Activated T-cell treated with anti-CD3 and anti-CD28 coated beads, Interleukin-2, amount 50 U/mL, for 48 hours (primary cell): ENCODE measurements at regions not wholly inside any gene's neighbourhood (a gene's known extent, or its start where the extent isn't known, plus 50 kb on each side); places are given as distances from the start of the nearest gene placed in this dataset.
"Not testable (repeated sequence)": the region's sequence is repeated elsewhere in the genome, so short reads cannot be mapped to it uniquely, and the experiment has no call there.

Source experiments
- DNase-seq, 2 experiments: peaks; one replicate each; pipeline ENCODE4 v3.0.0-alpha.2; 2020

DNA sequence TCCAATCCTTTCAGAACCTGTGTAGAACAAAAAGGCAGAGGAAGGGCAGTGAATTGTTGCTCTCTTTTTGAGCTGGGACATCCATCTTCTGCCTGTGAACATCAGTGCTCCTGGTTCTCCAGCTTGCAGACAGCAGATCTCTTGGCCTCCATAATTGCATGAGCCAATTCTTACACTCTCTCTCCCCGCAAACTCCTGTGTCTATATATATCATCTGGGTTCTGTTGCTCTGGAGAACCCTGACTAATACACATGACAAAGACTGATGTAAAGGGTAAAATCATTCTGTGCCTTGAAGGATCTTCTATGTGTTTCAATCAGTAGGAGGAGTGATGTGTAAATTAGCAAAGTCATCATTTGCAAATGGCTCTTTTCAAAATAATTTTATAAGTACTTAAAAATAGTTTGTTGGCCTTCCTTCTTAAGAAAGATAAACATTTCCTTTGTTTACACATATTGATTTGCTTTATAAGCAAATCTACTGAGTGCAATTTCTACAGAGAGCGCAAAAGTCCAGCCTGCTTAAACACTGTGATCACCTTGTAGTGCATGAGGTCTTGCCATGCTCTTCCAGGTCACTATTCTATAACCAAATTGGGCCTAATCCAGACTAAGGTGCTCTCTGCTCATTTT, 154.9 kb upstream of the ANKRD28 start:
- no peak for DNase-seq

DNA sequence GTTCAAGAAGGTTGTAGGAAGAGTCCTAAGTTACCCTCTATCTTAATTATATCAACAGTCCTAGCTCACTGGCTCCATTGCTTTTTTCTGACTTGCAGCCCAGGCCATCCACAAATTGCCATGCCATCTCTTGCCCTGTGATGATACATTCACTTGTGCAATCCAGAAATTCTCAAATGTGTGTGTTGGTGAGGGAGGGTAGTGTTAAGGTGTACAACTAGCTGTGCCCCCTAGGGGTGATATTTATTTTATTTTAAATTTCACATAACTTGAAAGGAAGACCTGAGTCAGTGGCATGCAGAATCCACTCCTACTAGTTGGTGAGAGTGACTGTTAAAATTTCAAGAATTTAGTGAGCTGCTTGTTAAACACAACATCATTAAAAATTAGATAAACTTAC, 156.1 kb upstream of the ANKRD28 start:
- no peak for DNase-seq

DNA sequence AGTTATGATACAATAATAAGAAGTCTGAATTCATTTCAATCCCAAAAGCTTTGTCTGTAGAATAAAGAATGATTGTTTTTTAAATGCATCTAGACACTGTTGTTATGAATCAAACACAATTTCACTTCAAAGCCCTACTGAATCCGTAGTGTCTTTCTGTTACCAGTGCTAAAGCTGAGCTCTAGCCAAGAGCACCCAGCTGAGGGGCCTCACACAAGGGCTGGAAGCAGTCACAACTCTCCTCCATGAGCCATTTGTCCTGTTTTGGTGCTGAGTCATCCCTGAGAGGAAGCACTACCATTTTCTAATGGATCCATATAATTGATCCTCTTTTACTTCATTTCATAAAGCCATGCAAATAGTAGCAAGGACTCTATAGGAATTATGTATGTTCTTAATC, 158.2 kb upstream of the ANKRD28 start:
- DNase-seq, result no peak

DNA sequence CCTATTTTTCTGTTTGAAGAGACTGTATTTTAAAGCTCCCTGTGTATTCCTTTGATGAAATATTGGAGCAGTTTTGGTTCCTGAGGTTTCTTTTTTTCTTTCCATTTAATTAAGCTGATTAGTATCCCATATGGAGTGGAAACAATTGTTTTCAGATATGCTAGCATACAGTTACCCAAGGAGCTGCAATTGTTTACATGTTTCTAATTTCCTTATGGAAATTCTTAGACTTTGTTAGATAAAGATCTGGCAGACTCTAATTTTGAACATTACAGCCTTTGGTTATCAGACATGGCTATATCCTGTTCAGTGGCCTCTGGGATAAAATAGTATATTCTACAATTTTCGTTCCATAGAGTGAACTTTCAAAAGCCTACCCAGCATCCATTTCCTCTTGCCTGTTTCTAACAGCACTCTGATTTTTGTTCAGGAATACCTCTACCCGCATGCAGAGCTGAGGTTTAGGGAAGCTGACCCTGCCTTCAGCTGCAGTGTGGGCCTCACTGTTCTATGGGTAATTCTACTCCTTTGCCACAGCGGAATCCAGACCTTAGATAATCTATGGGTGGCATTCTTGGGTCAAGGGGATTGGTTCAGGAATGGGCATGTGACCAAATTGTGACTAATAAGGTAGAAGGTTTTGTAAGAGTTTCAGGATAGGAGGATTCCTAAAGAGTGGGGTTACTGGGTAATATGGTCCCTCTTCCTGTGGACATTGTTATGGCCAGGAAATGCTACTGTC, 161.1 kb upstream of the ANKRD28 start:
- no peak for DNase-seq

DNA sequence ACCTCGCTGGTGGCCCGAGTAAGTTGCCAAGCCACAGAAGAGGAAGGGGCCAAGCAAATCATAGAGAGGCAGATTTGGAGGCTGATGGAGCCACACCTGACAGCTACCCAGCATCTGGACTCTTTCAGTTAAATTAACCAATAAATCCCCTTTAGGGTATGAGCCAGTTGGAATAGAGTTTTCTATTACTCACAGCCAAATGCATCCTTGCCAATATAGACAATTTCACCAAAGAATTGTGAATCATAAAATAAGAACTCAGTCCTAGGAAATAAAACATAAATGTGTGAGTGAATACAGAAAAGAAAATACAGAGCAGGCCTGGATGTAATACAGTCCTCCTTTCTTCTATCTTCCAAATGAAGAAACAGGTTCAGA, 161.6 kb upstream of the ANKRD28 start:
- DNase-seq, result no peak

DNA sequence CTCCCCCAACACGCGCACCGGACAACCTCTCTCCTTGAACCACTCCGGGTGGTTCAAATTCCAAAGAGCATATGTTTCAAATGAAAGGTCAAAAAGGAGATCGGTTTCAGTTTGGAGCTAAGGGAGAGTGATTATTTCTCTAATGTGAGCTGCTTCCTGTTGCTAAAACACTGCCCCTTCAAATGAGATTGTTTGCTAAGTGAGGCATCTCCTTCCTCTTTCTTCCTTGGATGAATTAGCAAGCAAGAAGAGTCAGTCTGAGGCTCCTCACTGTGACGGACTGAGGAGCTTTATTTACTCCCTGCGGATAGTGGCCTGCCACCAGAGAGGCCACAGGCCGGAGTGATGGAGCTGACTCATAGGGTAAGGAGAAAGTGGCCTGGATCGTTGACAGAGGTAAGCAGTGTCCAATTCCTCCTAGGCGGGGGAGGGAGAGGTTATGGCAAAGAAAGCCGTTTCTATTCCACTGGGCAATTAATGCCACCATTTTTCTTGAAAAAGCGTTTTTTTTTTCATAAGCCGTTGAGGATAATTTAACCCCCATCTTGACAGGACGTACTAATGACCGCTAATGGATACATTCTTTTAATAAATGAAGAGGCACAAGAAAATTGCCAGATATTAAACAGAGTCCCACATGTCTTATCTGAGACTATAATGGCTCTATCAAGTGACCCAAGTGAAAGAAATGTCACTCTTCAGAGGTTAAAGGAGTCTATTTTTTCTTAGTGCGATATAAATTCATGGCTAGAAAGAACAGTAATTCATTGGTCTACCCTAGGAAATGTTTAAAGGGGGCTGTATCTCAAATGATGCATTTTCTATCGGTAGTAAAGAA, 167.0 kb upstream of the ANKRD28 start:
- DNase-seq, result no peak

DNA sequence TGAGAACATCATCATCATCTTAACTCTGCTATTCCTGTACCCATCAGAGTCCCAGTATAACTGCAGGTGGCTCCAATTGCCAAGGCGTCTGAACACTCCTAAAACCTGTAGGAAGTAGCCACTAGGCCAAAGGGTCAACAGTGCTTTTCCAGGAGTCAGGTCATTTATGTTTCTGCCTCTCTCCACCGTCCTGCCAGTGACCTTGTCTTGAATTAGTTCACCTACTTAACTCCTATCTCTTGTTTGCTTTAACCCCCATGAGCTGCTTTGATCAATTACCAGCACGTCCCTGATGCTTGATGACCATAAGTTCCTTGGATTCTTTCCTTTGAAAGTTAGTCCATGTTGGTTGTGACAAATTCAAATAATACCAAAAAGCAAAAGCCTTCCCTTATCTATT, 169.8 kb upstream of the ANKRD28 start:
- no peak for DNase-seq

DNA sequence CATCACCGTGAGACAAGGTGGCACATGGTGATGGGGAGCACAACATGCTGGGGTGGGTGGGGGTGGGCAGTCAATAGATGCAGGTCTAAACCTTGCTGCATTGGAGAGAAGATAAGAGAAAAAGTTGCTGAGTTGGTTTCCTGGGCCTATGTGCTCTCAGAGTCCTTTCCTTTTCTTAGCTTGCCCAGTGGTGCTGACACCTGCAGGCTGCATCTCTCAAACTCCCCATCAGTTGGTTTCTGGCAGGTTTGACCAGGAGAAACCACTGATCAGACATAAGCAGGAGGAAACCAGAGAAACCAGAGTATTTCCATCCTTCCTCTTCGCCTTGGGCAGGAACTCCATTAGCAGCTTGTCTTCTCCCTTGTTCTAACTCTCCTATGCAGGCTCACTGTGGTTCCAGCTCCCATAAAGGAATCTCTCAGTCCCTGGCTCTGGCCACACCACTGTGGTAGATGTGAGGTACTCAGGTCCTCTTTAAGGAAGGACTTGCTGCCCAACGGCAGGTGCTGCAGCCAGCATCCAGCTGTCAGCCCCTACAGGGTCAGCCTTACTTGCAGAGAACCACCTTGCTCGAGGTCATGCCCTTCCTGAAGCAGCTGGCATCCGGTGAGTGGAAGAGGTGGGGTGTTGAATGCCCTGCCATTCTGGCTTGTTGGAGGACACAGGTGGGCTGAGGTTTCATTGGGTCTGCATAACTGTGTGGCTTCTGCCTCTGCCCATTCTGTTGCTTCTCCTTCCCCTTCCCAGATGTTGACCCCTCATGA, 172.3 kb upstream of the ANKRD28 start:
- no peak for DNase-seq

DNA sequence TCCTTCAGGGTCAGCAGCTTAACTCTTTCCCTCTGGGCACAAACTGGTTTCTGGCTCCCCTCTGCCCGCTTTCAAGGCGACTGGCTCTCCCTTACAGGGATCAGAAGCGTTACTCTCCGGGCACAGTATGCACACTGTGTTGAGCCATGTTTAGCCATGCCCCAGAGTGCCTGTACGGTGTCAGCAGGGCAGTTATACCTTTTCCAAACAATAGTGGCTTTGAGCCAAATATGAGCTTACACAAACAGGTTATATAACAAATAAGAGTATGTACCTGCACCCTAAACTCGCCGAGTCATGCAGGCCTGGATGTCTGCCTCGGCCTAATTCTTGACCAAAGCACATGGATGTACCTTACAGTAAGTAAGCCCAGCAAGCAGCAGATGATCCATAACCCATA, 175.6 kb upstream of the ANKRD28 start:
- no peak for DNase-seq

DNA sequence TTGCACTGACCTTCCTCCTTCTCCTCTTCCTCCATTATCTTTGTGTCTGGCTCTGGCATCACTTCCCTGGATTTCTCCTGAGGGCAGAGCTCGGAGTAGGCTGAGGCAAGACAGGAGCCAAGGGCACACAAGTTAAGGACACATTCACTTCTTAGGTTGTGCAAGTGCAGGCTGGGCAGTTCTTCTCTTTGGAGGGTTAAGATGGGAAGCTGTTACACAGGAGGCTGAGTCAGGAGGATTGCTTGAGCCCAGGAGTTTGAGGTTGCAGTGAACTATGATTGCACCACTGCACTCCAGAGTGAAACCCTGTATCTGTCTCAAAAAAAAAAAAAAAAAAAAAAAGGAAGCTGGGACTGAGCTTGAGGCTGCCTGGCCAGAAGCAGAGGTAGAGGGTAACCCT, 176.2 kb upstream of the ANKRD28 start:
- DNase-seq, result no peak

DNA sequence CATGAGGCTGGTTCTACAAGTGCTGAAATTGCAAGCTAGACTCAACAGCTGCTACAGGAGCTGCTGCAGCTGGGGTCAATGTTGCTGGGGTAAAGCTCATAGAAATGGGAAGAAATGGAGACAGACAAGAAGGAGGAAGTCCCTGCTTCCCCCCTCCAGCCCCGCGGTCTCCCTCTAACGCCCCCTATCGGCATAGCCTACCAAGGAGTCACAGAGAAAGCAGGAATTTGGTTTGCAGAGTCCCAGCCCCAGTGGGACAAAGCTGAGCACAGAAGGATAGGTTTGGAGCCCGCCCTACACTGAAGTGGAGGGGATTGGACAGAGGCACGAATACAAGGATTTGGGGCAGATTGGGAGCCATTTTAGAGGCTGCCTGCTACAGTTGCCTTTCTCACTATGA, 176.9 kb upstream of the ANKRD28 start:
- peak in 1 of 2 experiments; percentile 26 for DNase-seq

DNA sequence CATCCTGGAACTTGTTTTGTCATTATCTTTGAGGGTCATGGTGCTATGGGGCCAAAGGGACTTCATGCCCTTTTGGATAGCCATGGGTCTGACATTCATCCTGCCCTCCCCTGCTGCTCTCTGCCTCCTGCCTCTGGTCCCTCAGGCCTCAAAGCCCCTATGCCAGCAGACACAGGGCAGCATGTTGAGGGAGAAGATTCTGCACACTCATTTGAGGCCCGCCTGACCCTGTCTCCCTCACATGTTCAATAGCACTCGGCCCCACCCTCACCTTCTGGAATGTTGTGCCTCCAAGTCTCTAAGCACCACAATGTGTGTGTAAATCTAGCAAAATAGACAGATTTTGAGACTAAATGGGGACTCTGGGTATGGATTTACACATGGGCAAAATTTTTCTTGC, 178.7 kb upstream of the ANKRD28 start:
- no peak for DNase-seq

DNA sequence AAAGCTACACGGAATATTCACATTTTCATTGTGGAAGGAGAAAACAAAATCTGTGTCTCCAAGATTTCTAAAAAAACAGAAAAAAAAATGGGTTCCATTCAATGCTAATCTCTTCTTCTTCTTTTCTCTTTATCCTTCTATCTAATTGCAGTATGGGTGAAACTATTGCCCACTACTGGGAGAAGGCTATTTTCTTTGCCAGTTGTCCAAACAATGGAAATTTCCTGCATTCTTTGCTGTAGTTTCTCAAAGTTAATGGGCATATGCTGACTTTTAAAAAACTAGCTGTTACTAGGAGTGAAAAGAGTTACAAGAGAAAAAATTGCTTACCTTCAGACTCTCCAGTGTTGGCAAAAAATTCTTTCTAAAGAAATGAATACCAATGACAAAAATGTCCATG, 179.3 kb upstream of the ANKRD28 start:
- DNase-seq, result no peak

DNA sequence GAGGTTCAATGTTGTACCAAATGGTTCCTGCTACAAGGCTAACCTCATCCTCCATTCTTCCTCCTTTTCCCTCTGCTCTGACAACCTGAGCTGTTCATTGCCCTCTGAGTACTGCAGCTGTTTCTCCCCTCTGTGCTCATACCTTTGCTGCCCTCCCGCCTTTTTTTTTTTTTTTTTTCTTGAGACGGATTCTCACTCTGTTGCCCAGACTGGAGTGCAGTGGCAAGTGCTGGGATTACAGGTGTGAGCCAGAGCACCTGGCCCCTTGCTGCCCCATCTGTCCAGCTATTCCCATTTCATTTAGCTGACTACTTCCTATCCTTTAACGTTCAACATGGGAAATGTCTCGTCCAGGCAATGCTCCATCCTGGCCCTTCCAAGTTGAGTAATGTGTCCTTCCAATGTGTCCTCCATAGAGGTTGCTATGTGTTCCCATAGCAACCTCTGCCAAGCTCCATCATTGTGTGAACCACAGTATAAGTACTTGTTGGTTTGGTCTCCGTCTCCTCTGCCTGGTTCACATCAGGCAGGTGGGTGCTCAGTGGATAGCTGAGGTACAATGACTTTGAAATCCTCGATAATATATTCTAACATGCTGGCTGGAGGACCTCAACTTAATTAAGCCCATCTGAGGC, 179.9 kb upstream of the ANKRD28 start:
- no peak for DNase-seq

DNA sequence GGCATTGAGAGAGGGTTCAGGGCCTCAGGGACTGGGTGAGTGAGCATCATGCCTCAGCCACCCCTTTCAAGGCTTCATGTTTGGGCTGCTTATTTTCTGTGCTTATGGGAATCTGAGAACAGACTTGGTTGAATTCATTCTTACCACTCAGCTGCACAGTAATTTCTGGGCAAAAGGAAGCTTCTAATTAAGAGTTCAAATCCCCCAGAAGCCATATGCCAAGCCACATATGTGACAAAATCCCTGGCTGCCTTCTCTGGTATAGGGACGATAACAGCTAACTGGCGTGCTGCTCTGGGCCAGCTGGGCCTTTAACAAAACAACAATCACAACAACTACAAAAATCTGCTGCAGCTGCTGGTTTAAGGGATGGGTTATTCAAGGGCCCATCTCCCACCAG, 181.0 kb upstream of the ANKRD28 start:
- no peak for DNase-seq

DNA sequence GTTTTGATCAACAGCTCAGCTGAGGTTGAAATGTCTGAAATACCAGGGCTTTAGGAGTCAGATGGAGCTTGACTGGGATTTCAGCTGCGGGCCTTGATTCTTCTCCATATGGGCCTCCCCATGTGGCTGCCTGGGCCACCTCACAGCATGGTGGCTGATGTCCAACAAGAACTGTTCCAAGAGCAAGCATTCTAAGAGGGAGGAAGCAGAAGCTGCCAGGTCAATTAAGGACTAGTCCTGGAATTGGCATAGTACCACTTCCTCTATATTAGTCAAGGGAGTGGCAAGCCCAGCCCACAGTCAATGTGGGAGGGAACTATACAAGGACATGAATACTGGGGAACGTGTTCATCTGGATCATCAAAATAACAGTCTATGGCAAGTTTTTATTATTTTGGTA, 181.7 kb upstream of the ANKRD28 start:
- DNase-seq, result no peak

DNA sequence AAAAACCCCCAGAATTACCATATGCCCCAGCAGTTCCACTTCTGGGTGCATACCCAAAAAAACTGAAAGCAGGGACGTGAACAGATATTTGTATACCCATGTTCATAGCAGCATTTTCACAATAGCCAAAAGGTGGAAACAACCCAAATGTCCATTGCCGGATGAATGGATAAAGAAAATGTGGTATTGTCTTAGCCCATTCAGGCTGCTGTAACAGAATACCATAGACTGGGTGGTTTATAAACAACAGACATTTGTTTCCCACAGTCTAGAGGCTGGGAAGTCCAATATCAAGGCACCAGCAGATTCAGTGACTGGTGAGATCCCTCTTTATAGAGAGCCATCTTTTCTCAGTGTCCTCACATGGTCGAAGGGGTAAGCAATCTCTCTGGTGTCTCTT, 182.1 kb upstream of the ANKRD28 start:
- no peak for DNase-seq

DNA sequence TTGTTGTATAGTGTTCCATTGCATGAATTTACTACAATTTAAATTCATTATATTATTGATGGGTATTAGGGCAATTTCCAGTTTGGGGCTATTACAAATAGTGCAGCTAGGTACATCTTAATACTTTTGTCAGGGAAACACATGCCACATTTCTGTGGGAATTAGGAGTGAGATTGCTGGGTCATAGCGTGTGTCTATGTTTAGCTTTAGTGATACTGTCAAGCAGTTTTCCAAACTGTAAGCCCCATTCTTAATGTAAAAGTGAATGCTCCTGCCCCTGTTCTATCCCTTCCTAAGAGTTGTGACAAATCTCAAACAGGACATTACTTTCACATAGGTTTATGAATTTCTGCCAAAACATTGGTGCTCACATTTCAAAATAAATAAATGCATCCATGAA, 184.5 kb upstream of the ANKRD28 start:
- DNase-seq, result no peak

DNA sequence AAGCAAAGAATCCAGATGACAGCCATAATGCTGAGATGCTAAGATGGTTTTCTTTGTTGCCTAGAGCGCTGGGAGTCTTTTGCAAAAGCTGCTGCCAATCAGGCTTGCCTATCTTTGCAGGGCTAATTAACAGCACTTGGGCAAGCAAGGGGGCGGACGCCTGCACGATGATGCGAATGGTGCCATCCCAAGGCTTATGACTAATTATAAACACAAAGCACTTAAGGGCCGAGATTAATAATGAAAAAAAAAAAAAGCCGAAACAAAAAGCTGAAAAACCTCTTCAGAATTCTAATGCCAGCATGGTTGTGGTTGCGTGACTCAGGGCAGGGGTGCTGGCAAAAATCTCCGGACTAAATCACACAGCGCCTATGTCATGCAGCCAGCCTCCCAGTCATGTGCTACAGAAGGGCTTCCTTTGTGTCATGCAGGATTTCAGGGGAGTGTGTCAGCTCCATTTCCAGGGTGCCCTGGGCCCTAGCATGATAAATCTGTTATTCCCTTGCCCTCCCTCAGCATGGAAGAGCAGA, 185.0 kb upstream of the ANKRD28 start:
- no peak for DNase-seq

DNA sequence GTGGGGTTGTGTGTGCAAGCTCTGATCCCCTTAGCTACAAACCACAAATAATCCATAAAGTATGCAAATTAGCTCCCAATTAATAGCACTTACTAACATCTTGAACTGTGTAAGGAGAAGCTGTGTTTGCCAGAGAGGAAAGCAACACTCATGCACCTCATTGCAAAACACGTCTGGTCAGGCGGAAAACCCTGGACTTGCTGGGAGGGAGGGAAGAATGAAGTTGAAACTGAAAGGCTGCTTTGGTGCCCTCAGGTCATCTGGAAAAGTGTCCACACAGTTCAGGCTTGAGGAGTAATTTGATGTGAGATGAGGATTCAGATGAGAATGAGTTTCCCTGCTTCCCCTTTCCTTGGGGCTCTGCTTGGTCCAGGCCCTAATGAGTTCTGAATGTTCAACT, 185.5 kb upstream of the ANKRD28 start:
- DNase-seq, result no peak

DNA sequence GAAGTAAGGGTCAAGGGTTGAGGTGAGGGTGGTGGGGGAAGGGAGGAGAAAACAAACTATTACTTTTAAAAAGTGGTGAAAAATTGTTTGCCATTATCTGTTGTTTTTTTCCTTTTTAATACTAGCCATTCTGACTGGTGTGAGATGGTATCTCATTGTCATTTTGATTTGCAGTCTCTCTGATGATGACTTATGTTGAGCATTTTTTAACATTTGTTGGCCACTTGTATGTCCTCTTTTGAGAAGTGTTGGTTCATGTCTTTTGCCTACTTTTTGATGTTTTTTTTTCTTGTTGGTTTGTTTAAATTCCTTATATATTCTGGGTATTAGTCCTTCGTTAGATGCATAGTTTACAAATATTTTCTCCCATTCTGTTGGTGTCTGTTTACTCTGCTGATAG, 185.9 kb upstream of the ANKRD28 start:
- no peak for DNase-seq

DNA sequence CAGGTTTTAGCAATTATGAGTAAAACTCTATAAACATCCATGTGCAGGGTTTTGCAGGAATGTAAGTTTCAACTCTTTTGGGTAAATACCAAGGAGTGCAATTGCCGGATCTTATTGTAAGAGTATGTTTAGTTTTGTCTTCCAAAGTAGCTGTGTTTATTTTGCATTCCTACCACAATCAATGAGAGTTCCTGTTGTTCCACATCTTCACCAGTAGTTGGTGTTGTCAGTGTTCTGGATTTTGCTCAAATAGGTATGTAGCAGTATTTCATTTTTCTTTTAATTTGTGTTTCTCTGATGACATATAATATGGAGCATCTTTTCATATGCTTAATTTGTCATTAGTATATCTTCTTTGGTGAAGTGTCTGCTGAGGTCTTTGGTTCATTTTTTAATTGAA, 185.1 kb upstream of the GALNT15 start:
- DNase-seq, result no peak

DNA sequence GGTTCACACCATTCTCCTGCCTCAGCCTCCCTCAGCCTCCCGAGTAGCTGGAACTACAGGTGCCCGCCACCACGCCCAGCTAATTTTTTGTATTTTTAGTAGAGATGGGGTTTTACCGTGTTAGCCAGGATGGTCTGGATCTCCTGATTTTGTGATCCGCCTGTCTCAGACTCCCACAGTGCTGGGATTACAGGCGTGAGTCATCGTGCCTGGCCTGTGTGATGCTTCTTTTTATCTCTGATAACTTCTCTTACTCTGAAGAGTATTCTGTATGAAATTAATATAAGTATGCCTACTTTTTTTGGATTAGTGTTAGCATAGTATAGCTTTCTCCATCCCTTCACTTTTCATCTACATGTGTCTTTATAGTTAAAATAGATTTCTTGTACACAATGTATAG, 180.8 kb upstream of the GALNT15 start:
- DNase-seq, result not testable (repeated sequence)
